ENCODE measurements at regions not wholly inside any gene's neighbourhood (a gene's known extent, or its start where the extent isn't known, plus 50 kb on each side); places are given as distances from the start of the nearest gene placed in this dataset.

DNA sequence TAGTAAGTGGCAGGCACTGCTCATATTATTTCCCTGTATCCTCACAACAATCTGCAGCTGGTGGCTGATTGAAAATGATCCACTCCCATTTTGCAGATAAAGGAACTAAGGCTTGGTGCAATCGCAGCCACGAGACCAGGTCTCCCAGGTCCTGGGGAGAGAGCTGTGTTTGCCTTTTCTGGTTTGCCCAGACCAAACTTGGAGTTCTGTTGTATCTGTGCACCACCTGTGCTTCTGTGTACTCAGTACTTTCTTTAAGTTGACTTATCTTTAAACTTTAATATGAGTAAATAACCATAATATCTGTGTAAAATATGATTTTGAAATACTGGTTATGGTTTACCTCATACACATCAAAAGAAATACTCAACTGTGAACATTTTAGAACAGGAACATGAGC lies 625.7 kb upstream of the CFAP20DC start:
- TF ChIP-seq GATA2 (IDR thresholded peaks at IDR 0.05; ENCODE audit: low read depth, low read length) = no peak
- no peak for TF ChIP-seq GATA3 (IDR thresholded peaks at IDR 0.05; ENCODE audit: low read depth, low read length)

Data from SH-SY5Y (cell line).